ENCODE measurements at regions not wholly inside any gene's neighbourhood (a gene's known extent, or its start where the extent isn't known, plus 50 kb on each side); places are given as distances from the start of the nearest gene placed in this dataset.

DNA sequence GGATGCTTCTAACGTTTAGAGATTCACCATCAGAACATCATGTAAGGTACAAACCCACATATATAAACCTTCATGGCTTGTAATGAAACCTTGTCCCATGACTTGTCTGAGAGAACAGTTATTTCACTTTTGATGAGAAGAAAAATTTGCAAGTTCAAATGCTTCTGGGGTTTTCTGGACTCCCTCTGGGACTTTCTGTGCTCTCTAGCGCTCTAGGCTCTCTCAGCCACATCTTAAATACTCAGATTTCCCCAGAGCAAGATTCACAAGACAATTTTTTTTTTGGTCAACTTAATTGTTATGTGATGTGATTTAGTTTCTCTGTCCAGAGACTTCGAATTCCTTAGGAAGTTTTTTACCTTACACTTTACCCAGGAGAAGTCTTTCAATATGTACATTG is 282.8 kb upstream of the EDNRB start:
- no peak for FAIRE-seq

- FAIRE-seq, result no peak
Observed at GRCh38 chr13:78198821-78199220, 280.2 kb upstream of the EDNRB start.

- FAIRE-seq, result no peak
Observed at GRCh38 chr13:78198419-78198818, 279.8 kb upstream of the EDNRB start.

DNA sequence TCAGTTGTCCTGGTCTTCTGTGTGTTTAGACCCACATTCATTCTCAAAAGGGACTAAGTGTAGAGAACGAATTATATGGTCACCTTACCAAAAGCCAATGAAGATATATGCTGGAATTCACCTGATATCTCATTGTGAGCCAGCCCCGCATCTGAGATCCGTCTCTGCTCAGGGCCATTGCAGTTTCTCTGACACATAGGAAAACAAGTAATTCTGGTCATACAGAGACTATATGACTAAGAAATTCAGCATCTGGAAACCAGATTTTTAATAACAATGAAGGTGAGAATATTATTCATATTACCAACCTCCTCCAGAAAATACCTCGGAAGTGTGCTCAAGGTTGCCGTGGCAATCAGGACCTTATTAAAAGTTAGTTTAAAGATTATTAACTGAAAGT is 278.6 kb upstream of the EDNRB start:
- no peak for FAIRE-seq

- FAIRE-seq, result no peak
Observed at GRCh38 chr13:78194904-78195639, 276.4 kb upstream of the EDNRB start.

DNA sequence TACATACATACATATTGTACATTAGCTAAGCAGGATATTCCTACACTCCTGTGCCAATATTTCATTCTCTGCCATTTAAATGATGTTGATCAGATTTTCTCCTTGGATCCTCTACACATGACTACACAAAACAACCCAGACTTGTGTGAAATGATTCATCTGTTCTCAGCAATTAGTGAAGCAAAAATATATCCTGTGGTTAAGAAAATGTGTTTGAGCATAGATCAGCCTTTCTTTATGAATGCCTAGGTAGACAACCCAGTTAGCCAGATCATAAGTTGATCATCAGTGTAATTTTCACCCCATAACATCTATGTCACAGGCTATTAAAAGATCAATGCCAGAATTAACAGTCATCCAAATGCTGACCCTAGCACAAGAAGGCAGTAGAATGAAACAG is 275.2 kb upstream of the EDNRB start:
- FAIRE-seq, result no peak

DNA sequence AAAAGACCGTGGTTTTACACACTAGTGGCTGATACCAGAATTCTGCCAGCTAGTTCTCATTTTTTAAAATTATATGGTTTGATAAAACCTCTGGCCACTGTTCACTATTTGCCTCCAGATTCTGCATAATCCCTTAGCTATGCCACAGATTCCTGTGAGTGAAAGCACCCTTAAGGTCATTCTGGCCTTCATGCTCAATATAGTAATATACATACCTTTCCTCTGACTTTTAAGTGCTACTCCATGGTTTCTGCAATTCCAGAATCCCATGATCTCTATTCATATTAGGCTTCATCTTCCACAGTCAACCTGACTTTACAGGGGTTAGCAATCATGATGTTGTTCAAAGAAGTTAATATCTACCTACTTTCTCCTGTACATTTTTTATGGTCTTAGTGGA is 274.1 kb upstream of the EDNRB start:
- FAIRE-seq, result no peak

DNA sequence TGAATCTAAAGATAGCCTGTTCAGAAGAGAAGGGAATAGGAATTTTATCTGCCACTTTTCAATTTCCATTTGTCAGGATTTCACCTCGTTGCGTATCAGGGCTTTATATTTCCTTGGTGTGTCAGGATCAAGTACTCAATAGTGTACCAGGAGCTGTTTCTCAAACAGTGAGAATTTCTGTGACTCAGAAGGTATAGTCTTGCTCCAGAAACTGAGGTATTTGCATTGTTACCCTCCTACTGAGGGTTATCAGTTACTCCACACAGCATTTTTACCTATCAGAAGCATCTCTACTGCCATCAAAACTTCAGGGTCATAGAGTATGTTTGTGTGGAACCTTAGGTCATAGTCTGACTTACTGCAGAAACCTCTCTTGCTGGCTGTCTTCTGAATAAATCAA is 271.7 kb upstream of the EDNRB start:
- FAIRE-seq, result no peak

DNA sequence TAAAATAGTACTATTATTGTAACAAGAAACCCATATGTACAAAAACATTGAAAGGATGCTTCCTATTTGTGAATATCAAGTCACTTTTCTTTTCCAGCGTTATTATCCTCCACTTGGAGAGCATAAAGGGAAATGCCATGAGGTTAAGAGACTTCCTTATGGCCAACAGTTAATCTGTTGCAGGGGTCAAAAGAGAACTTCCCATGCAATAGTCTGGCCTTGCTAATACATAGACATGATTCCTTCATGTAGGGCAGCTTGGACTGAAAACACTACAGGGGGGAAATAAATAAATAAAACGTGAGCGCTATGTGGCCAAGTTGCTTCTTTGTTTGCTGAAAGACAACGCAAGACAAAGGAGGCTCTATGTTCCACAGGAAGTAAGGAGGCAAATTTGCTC is 269.1 kb upstream of the EDNRB start:
- FAIRE-seq, result no peak

DNA sequence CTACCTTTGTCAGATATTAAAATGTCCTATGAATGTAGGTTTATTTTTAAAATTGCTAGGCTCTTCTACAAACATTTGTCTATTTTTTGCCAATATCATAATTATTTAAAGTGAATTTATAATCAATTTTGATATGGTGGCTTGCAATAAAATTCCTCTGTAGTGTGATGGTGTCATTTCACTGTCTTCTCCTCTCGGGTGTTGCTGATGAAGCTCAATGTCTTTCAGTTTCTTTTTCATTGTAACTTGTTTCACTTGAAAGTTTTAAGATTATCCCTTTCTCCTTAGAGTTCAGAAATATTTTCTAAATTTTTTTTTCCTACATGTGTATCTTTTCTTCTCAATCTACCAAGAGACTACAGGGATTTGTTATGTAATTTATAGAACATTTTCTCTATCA is 267.1 kb upstream of the EDNRB start:
- no peak for FAIRE-seq

- no peak for FAIRE-seq
Observed at GRCh38 chr13:78183732-78184131, 265.1 kb upstream of the EDNRB start.

GRCh38 chr13:78182813-78183212 is 264.2 kb upstream of the EDNRB start:
- no peak for FAIRE-seq

- FAIRE-seq, result no peak
Observed at GRCh38 chr13:78177306-78177705, 258.7 kb upstream of the EDNRB start.

- FAIRE-seq, result peak; percentile 62
Observed at GRCh38 chr13:78176880-78177279, 258.2 kb upstream of the EDNRB start.

GRCh38 chr13:78169386-78169785 is 250.8 kb upstream of the EDNRB start:
- FAIRE-seq, result no peak

- FAIRE-seq, result no peak
Observed at GRCh38 chr13:78168981-78169380, 250.3 kb upstream of the EDNRB start.

GRCh38 chr13:78161266-78161665 is 242.6 kb upstream of the EDNRB start:
- FAIRE-seq, result no peak

DNA sequence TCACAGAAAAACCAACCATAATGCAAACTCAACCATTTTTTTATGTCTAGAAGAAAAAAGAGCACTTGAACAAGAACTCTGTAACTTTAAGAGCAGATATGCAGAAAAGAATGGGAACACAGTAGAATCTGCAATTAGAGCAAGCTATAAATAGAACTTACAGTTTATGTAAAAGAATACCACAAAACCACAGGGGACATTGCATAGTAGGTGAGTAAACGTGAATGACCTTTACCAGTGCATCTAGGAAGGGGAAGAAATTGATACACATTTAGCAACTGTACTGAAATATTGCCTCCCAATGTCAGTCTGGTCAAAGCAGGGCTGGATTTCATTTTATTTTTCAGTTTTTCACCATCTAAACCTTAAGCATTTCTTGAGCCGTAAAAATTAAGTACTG is 242.2 kb upstream of the EDNRB start:
- FAIRE-seq, result no peak

DNA sequence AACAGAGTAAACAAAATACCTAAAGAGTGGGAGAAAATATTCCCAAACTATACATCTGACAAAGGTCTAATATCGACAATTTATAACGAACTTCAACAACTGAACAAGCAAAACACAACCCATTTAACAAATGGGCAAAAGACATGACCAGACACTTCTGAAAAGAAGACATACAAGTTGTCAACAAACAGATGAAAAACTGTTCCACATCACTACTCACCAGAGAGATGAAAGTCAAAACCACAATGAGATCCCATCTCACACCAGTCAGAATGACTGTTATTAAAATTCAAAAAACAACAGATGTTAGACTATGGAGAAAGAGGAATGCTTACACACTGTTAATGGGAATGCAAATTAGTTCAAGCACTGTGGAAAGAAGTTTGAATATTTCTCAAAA is 233.8 kb upstream of the EDNRB start:
- FAIRE-seq, result no peak

DNA sequence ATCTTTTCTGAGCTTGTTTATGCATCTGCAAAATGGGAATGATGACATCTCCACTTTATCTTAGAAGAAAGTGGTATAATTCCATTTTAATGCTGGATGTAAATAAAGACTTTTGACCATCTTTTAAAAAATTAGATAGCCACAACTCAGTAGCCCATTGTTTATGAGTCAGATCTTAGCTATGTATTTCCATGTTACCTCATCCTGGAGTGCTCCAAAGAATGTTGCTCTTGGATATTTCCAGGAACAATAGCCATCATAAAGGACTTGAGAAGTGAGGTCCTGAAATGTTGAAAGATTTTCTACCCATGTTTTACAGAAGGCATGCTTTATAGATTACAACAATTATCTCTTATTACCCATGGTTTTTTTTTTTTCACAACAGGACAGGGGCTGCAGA is 229.3 kb upstream of the EDNRB start:
- no peak for FAIRE-seq

GRCh38 chr13:78145276-78145675 is 226.6 kb upstream of the EDNRB start:
- FAIRE-seq, result no peak

- FAIRE-seq, result no peak
Observed at GRCh38 chr13:78139765-78140164, 221.1 kb upstream of the EDNRB start.

DNA sequence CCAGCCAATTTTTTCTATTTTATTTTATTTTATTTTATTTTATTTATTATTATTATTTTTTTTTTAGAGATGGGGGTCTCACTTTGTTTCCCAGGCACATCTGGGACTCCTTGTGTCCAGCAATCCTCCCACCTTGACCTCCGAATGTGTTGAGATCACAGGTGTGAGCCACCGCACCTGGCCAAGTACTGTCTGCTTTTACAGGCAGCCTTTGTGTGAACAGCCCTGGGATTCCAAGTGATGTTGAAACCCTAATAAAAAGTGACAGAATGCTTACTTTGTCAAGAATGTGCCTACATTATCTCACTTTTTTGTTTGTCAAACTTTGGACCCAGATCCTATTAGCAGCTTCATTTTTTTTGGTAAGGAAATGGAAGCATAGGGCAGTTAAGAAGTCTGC is 220.1 kb upstream of the EDNRB start:
- no peak for FAIRE-seq

- no peak for FAIRE-seq
Observed at GRCh38 chr13:78137404-78138142, 218.9 kb upstream of the EDNRB start.

DNA sequence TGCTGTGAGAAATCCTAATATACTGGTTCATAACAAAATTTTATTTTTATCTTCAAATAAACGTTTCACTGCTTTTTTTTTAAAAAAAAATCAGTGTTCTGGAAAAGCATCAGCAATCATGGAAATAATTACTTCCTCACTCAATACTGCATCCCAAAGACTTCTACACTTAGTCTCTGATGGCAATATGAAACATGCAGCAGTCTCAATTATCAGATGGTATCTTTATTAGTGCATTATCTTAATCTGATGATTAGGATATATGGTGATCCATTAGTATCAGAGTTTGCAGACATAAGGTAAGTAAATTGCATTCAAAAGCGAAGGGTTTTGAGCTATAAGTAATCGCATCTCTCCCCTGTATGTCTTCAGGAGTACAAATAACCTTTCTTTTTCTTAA is 218.3 kb upstream of the EDNRB start:
- FAIRE-seq, result no peak
